ENCODE measurements at regions not wholly inside any gene's neighbourhood (a gene's known extent, or its start where the extent isn't known, plus 50 kb on each side); places are given as distances from the start of the nearest gene placed in this dataset.
A peak's percentile ranks its signal among the peaks of the same experiment; 100 is the strongest.

- no peak overlapping the region for H3K4ac ChIP-seq (ENCODE audit: low read length)
- no peak overlapping the region for H4K8ac ChIP-seq (ENCODE audit: low read depth, low read length)
- H3K9me3 ChIP-seq (replicated peaks in 1 of 2; ENCODE audit: control insufficient read depth in 2 of 2, insufficient read depth in 1 of 2, low read depth in 1 of 2, low read length in 2 of 2) = peaks cover 0 to 3% of the 10 kb centered on the region in 2 donors
- no peak overlapping the region for H2AK5ac ChIP-seq (ENCODE audit: low read depth, low read length)
- no peak overlapping the region for H2BK12ac ChIP-seq (ENCODE audit: low read length)
- DNase-seq (ENCODE audit: low spot score) = no peak
- H2AFZ ChIP-seq (ENCODE audit: low read length) = no peak overlapping the region
- no peak overlapping the region for H2BK15ac ChIP-seq (ENCODE audit: low read length)
- H3K79me1 ChIP-seq (ENCODE audit: low read depth, low read length) = no peaks in the 10 kb centered on the region
- H2BK5ac ChIP-seq (ENCODE audit: low read length) = no peak overlapping the region
- H3K4me2 ChIP-seq (ENCODE audit: insufficient read depth, low read length, poor library complexity, severe bottlenecking) = no peak overlapping the region
- H3K23ac ChIP-seq (ENCODE audit: low read depth, low read length, poor library complexity) = no peak overlapping the region
- H3K14ac ChIP-seq (ENCODE audit: low read length) = no peak overlapping the region
- H3K27me3 ChIP-seq (ENCODE audit: control insufficient read depth in 3 of 3, insufficient read depth in 3 of 3, low read depth in 1 of 3, low read length in 3 of 3) = no peaks in the 10 kb centered on the region
- H3K9ac ChIP-seq (ENCODE audit: low read depth, low read length, poor library complexity) = no peak overlapping the region
- no peak overlapping the region for H3K27ac ChIP-seq (replicated peaks; ENCODE audit: low read length)
- H3K36me3 ChIP-seq (replicated peaks in 1 of 2; ENCODE audit: control insufficient read depth in 2 of 2, insufficient read depth in 2 of 2, low read length in 2 of 2) = no peaks in the 10 kb centered on the region
- H4K91ac ChIP-seq (ENCODE audit: low read depth, low read length, poor library complexity) = no peak overlapping the region
- no peak overlapping the region for H2BK120ac ChIP-seq (ENCODE audit: low read depth, low read length)
- peaks cover 0 to 3% of the 10 kb centered on the region in 2 donors for H3K4me1 ChIP-seq (ENCODE audit: control insufficient read depth in 2 of 2, insufficient read depth in 1 of 2, low read depth in 1 of 2, low read length in 2 of 2)
- no peak overlapping the region for H3K18ac ChIP-seq (ENCODE audit: low read length)
- H3K4me3 ChIP-seq (ENCODE audit: low read length in 2 of 2) = no peak overlapping the region
Observed at GRCh38 chr15:87369269-87369668, 887.3 kb downstream of the NTRK3 start.

- DNase-seq (ENCODE audit: low spot score) = no peak
- Histone ChIP-seq H3K79me1 (ENCODE audit: low read depth, low read length) (no peaks in the 10 kb centered on the region), H4K8ac (ENCODE audit: low read depth, low read length) (no peak overlapping the region), H3K4me1 (ENCODE audit: control insufficient read depth in 2 of 2, insufficient read depth in 1 of 2, low read depth in 1 of 2, low read length in 2 of 2) (peaks cover 0 to 3% of the 10 kb centered on the region in 2 donors), H3K36me3 (replicated peaks in 1 of 2; ENCODE audit: control insufficient read depth in 2 of 2, insufficient read depth in 2 of 2, low read length in 2 of 2) (no peaks in the 10 kb centered on the region), H3K4ac (ENCODE audit: low read length) (no peak overlapping the region), H2BK120ac (ENCODE audit: low read depth, low read length) (no peak overlapping the region), H2AFZ (ENCODE audit: low read length) (no peak overlapping the region), H2BK15ac (ENCODE audit: low read length) (no peak overlapping the region), H3K9ac (ENCODE audit: low read depth, low read length, poor library complexity) (peak overlapping the region; percentile 60), H3K4me2 (ENCODE audit: insufficient read depth, low read length, poor library complexity, severe bottlenecking) (no peak overlapping the region), H3K18ac (ENCODE audit: low read length) (peak overlapping the region; percentile 32), H3K9me3 (replicated peaks in 1 of 2; ENCODE audit: control insufficient read depth in 2 of 2, insufficient read depth in 1 of 2, low read depth in 1 of 2, low read length in 2 of 2) (peaks cover 0 to 3% of the 10 kb centered on the region in 2 donors), H3K23ac (ENCODE audit: low read depth, low read length, poor library complexity) (no peak overlapping the region), H3K27ac (replicated peaks; ENCODE audit: low read length) (no peak overlapping the region), H3K14ac (ENCODE audit: low read length) (no peak overlapping the region), H3K27me3 (ENCODE audit: control insufficient read depth in 3 of 3, insufficient read depth in 3 of 3, low read depth in 1 of 3, low read length in 3 of 3) (no peaks in the 10 kb centered on the region), H2AK5ac (ENCODE audit: low read depth, low read length) (no peak overlapping the region), H4K91ac (ENCODE audit: low read depth, low read length, poor library complexity) (no peak overlapping the region), H2BK12ac (ENCODE audit: low read length) (no peak overlapping the region), H2BK5ac (ENCODE audit: low read length) (no peak overlapping the region), H3K4me3 (ENCODE audit: low read length in 2 of 2) (peak overlapping the region in 1 of 2 donors; percentile 57)
- WGBS, 2 donors (ENCODE audit: extremely low coverage in 2 of 2, insufficient read length in 2 of 2, insufficient replicate concordance in 1 of 2) = no CpG with 5 or more reads among the region's 2 CpGs
Observed at GRCh38 chr15:87368511-87368910, 888.0 kb downstream of the NTRK3 start.

- no peak overlapping the region for H2BK5ac ChIP-seq (ENCODE audit: low read length)
- no peak overlapping the region for H4K8ac ChIP-seq (ENCODE audit: low read depth, low read length)
- no peak overlapping the region for H3K4me2 ChIP-seq (ENCODE audit: insufficient read depth, low read length, poor library complexity, severe bottlenecking)
- no peak overlapping the region for H2BK12ac ChIP-seq (ENCODE audit: low read length)
- H2BK15ac ChIP-seq (ENCODE audit: low read length) = no peak overlapping the region
- no peak overlapping the region for H3K14ac ChIP-seq (ENCODE audit: low read length)
- H4K91ac ChIP-seq (ENCODE audit: low read depth, low read length, poor library complexity) = no peak overlapping the region
- H3K18ac ChIP-seq (ENCODE audit: low read length) = no peak overlapping the region
- no peaks in the 10 kb centered on the region for H3K27me3 ChIP-seq (ENCODE audit: control insufficient read depth in 3 of 3, insufficient read depth in 3 of 3, low read depth in 1 of 3, low read length in 3 of 3)
- H3K4me3 ChIP-seq (ENCODE audit: low read length in 2 of 2) = no peak overlapping the region
- no peak for DNase-seq (ENCODE audit: low spot score)
- no CpG with 5 or more reads among the region's 2 CpGs for WGBS, 2 donors (ENCODE audit: extremely low coverage in 2 of 2, insufficient read length in 2 of 2, insufficient replicate concordance in 1 of 2)
- H2BK120ac ChIP-seq (ENCODE audit: low read depth, low read length) = no peak overlapping the region
- no peaks in the 10 kb centered on the region for H3K36me3 ChIP-seq (replicated peaks in 1 of 2; ENCODE audit: control insufficient read depth in 2 of 2, insufficient read depth in 2 of 2, low read length in 2 of 2)
- H3K27ac ChIP-seq (replicated peaks; ENCODE audit: low read length) = no peak overlapping the region
- peaks cover 0 to 3% of the 10 kb centered on the region in 2 donors for H3K4me1 ChIP-seq (ENCODE audit: control insufficient read depth in 2 of 2, insufficient read depth in 1 of 2, low read depth in 1 of 2, low read length in 2 of 2)
- no peak overlapping the region for H2AK5ac ChIP-seq (ENCODE audit: low read depth, low read length)
- H3K4ac ChIP-seq (ENCODE audit: low read length) = no peak overlapping the region
- peak overlapping the region; percentile 18 for H2AFZ ChIP-seq (ENCODE audit: low read length)
- no peak overlapping the region for H3K23ac ChIP-seq (ENCODE audit: low read depth, low read length, poor library complexity)
- H3K9me3 ChIP-seq (replicated peaks in 1 of 2; ENCODE audit: control insufficient read depth in 2 of 2, insufficient read depth in 1 of 2, low read depth in 1 of 2, low read length in 2 of 2) = peaks cover 0 to 3% of the 10 kb centered on the region in 2 donors
- no peaks in the 10 kb centered on the region for H3K79me1 ChIP-seq (ENCODE audit: low read depth, low read length)
- no peak overlapping the region for H3K9ac ChIP-seq (ENCODE audit: low read depth, low read length, poor library complexity)
Observed at GRCh38 chr15:87365186-87365585, 891.4 kb downstream of the NTRK3 start.

- H3K23ac ChIP-seq (ENCODE audit: low read depth, low read length, poor library complexity) = no peak overlapping the region
- no peak for DNase-seq (ENCODE audit: low spot score)
- no peak overlapping the region for H3K4me3 ChIP-seq (ENCODE audit: low read length in 2 of 2)
- H2BK120ac ChIP-seq (ENCODE audit: low read depth, low read length) = no peak overlapping the region
- no peaks in the 10 kb centered on the region for H3K27me3 ChIP-seq (ENCODE audit: control insufficient read depth in 3 of 3, insufficient read depth in 3 of 3, low read depth in 1 of 3, low read length in 3 of 3)
- H3K9ac ChIP-seq (ENCODE audit: low read depth, low read length, poor library complexity) = no peak overlapping the region
- peaks cover 0 to 3% of the 10 kb centered on the region in 2 donors for H3K4me1 ChIP-seq (ENCODE audit: control insufficient read depth in 2 of 2, insufficient read depth in 1 of 2, low read depth in 1 of 2, low read length in 2 of 2)
- H2AFZ ChIP-seq (ENCODE audit: low read length) = no peak overlapping the region
- H4K91ac ChIP-seq (ENCODE audit: low read depth, low read length, poor library complexity) = no peak overlapping the region
- no peak overlapping the region for H3K14ac ChIP-seq (ENCODE audit: low read length)
- H2BK5ac ChIP-seq (ENCODE audit: low read length) = no peak overlapping the region
- H3K36me3 ChIP-seq (replicated peaks in 1 of 2; ENCODE audit: control insufficient read depth in 2 of 2, insufficient read depth in 2 of 2, low read length in 2 of 2) = no peaks in the 10 kb centered on the region
- no peak overlapping the region for H3K18ac ChIP-seq (ENCODE audit: low read length)
- H3K9me3 ChIP-seq (replicated peaks in 1 of 2; ENCODE audit: control insufficient read depth in 2 of 2, insufficient read depth in 1 of 2, low read depth in 1 of 2, low read length in 2 of 2) = no peaks in the 10 kb centered on the region
- H2BK12ac ChIP-seq (ENCODE audit: low read length) = no peak overlapping the region
- no peak overlapping the region for H3K4me2 ChIP-seq (ENCODE audit: insufficient read depth, low read length, poor library complexity, severe bottlenecking)
- no peak overlapping the region for H2BK15ac ChIP-seq (ENCODE audit: low read length)
- no peak overlapping the region for H4K8ac ChIP-seq (ENCODE audit: low read depth, low read length)
- H3K79me1 ChIP-seq (ENCODE audit: low read depth, low read length) = no peaks in the 10 kb centered on the region
- no peak overlapping the region for H3K27ac ChIP-seq (replicated peaks; ENCODE audit: low read length)
- H2AK5ac ChIP-seq (ENCODE audit: low read depth, low read length) = no peak overlapping the region
- no peak overlapping the region for H3K4ac ChIP-seq (ENCODE audit: low read length)
- no CpG with 5 or more reads among the region's 2 CpGs for WGBS, 2 donors (ENCODE audit: extremely low coverage in 2 of 2, insufficient read length in 2 of 2, insufficient replicate concordance in 1 of 2)
Observed at GRCh38 chr15:87362531-87362930, 894.0 kb downstream of the NTRK3 start.

All from neuronal stem cell (in vitro differentiated cells).